Colon (tissue), 2 donors: ENCODE measurements at regions not wholly inside any gene's neighbourhood (a gene's known extent, or its start where the extent isn't known, plus 50 kb on each side); places are given as distances from the start of the nearest gene placed in this dataset.

Experiments used
- FAIRE-seq: peaks from 2 replicates; lab custom pipeline; 2012; peaks lifted over from hg19 to GRCh38; lab: Jason Lieb, UNC
- donor health status: control.
- donor health status: control.

DNA sequence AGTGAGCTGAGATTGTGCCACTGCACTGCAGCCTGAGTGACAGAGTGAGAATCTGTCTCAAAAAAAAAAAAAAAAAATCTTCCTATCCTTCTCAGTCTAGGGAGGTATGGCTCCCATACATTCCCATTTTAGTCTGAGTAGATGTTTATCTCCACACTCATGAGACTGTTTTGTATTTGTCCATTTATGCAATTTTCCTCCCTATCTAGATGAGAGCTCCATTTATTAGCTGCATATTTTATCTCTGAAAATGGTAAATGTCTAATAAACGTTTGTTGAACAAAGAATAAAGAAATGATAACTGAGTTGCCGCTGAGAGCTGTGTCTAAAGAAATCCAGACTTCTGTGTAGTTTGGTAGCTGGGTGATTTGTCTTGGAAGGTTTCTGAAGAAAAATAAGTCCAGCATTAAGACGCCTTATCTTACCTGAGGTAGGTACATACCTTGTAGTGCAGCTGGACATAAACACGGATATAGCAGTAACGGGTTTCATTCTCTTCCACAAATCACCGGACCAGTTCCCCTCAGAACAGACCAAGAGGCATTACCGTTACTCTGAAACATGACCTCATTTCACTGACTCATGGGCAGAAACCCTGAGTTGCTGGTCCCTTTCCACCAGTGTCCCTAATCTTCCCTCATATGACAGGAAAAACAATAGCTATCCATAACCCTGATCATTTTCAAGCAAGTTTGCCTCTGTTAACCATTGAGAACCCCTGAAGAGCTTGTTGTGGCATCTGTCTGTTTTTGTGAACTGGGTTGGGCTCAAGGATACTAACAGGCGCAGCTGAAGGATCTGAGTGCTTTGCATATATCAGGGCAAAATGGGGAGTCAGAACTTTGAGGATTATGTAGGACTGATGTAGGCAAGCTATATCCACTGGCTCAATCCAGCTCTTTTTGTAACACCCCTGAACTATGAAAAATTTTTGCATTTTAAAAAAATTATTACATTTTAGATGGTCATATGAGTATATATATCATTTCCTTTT lies 177.4 kb upstream of the XYLT1 start:
- FAIRE-seq = no peak

DNA sequence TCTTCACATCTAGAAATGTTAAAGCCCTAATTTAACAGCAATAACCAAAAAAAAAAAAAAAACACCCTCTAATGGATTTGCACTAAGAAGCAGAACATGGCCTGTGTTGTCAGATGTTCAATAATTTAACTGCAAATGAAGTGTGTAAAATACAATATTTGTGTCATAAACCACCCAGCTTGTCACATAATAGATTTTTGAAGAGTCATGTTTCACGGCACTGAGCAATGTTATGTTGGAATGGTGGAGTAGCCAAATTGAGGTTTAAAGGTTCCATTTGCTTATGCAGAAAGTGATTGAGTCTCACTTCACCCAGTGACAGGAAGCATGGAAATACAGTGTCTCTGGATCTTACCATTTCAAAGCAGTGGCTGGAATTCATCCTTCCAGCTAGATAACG lies 173.2 kb upstream of the XYLT1 start:
- FAIRE-seq = no peak

DNA sequence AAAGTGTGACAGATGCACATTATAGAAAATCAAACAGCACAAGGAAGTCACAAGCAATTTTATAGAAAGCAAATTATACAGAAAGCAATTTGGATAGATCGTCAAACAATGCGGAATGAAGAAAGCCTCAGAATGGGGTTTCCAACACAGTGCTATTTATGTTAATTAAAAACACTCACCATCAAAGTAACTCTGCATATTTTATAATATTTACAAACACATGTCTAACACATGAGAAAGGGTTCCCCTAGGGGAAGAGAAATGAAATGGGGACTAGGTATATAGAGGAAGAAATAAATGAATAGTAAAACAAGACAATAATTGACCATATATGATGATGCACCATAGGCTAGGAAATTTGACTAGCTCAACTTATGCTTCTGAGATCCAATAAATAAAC lies 171.2 kb upstream of the XYLT1 start:
- no peak for FAIRE-seq

DNA sequence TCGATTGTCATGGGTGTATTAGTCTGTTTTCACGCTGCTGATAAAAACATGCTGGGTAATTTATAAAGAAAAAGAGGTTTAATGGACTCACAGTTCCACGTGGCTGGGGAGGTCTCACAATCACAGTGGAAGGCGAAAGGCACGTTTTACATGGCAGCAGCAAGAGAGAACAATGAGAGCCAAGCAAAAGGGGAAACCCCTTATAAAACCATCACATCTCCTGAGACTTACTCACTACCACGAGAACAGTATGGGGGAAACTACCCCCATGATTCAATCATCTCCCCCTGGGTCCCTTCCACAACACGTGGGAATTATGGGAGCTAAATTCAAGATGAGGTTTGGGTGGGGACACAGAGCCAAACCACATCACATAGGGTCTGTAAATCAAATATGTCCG lies 167.4 kb upstream of the XYLT1 start:
- FAIRE-seq = no peak

DNA sequence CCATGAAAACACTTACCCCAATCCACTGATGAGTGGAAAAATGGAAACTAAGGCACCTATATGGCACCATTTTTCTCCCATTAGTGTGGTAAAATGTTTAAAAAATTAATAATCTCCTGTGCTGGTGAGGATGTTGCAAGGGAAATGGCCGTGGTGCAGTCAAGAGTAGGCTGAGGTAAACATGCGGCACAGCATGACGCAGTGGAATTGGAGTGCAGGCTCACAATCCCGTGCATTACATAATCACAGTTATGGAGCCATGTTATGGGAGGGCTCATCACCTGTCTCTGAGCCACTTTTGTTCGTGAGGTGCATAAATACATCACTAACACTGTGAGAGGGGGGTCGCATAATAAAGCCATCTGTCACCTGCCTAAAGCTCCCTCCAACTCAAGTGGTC lies 164.4 kb upstream of the XYLT1 start:
- FAIRE-seq = no peak

DNA sequence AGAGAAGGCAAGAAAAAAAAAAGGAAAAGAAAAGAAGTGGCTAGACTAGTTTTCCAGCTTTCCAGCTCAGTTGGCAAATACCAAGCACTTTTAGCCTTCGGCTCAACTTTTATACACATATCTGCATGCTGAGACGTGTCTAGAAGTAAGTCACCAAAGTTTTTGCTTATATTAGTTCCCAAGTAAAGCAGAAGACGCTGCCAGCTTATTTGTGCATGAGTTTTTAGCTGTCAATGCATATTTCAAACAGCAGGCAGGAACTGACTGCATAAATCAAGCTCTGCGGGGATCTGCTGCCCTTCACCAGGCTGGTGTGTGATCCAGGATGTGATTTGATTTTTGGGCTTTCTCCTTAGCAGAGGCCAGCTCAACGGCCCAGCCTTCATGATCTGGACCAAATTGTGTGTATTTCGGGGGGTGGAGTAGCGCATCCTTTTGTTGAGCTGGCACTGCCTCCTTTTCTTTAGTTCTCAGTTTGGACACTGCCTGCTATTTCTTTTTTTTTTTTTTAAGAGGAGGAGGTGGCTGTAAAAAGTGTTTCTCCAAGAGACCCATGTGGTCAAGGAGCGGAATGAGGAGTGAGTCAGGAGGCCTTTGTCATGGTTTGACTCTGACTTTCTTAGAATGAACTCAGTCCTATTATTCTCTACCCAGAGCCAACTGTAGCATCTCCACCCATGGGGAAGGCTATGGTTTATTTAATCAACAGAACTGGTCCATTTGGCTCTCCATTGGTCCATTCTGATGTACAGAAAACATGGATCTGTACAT lies 162.6 kb upstream of the XYLT1 start:
- no peak for FAIRE-seq

DNA sequence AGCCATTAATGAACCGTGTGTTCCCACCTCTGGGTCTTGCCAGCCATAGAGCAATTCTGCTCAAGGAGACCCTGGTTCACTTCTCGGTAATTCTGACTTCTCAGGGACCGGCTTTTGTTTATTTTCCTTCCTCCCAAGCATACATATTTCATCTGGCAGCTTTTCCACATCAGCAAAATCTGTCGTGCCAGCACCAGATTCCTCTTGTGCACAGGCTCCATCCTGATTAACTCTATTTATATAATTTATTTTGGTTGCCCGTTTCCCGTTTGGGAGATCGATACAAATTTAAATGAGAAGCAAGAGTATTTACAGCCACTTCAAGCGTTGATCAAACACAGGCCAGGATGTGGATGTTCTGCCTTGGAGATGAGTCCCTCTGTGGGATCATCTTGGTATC lies 161.9 kb upstream of the XYLT1 start:
- no peak for FAIRE-seq

DNA sequence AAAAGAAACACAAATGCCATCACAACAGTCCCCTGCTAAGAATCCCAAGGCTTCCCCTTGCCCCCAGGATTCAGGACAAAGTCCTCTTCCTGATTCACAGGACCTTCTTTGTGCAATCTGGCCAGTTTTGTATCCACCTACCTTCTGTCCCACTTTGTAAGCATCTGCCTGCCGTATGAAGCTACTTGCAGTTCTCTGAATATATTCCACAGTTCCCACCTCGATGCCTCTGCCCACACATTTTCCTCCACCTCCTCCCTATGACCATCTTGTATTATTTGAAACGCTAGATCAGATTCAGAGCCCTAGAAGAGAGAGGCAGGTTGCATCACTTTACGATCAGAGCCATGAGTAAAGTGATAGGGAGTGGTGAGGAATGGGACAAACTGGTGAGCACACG lies 159.2 kb upstream of the XYLT1 start:
- no peak for FAIRE-seq

DNA sequence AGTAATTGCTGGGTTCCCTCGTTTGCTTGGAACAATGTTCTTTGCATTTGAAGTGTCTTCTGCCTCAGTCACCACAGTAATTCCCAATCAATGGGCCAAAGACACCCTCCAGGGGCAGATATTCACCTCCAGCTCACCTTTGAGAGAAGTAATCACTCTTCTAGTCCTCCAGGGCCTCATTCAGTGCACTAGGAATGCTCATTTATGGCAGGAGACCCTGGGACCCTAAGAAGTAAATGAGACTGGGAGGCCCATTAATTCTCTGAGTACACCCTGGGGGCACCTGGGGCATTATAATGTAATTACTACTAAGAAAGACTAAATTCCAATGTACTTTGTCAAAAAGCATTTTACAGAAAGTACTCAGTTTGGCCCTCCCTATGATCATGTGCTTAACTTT lies 158.2 kb upstream of the XYLT1 start:
- no peak for FAIRE-seq

DNA sequence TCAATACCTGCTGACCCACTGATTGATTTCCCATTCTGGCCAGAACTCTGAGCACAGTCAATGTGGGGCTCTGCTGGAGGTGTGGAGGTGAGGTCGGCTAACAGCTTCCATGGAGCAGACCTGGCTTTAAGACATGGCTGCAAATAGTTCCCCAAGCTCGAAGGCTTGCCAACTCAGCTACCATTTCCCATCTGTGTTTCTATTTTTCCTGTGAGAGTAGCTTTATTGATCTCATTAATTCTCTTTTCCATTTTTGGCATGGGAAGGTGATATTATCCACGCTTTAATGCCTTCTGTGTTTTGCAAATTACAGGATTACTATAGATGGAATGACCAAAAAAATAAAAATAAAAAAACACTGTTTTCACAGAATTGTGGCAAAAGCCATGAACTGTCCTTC lies 151.6 kb upstream of the XYLT1 start:
- no peak for FAIRE-seq

DNA sequence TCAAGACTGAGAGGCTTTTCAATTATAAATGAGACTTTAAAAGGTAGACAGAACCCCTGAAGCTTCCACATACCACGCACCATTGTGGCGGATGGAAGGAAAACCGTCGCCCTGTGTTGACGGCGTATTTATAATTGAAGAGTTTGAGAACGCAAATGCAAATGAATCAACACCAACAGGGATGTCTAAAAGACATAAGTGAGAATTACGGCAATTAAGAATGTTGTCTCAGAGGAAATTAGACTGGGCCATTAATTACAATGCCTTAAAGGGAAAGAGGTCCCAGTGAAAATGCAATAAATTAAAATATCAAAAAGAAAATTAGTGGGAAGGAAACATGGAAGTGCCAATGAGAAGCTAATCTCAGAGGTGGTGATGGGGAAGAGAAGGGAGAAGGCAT lies 148.5 kb upstream of the XYLT1 start:
- no peak for FAIRE-seq

DNA sequence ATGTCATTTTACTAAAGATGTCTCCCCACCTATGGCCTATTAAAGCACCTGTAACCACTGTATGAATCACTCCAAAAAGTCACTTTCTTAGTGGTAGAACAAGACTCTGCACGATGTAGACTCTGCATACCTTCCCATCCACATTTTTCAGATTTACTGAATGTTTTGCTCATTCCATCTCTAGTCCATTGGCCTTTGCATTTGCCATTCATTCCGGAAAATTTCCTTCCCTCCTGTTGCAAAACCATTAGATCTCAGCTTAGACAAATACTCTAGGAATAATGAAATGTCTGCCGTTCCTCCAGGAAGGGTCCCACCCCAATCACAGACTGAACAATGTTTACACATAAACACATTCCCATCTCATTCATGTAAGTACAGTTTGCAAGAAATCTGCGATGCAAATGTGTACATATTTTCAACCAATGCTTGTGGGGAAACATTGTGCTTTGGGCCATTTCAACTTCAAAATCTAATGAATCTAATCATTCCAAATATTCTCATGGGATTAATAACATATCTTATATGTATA lies 146.3 kb upstream of the XYLT1 start:
- no peak for FAIRE-seq

DNA sequence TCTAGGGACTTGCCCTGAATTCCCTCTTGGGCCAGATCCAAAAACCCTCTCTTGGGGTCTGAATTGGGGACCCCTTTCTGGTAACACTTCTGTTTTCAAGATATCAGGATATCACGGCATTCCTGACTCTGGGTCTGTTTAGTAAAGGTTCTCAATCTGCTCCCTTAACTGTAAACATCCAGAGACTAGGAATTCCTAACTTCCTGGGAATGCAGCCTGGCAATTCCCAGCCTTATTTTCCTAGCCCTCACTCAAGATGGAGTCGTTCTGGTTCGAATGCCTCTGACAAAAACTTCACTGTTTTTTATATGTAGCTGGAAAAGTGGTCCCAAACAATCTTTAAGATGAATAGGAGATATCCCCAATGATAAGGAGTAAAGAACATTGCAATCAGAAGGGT lies 141.6 kb upstream of the XYLT1 start:
- no peak for FAIRE-seq

DNA sequence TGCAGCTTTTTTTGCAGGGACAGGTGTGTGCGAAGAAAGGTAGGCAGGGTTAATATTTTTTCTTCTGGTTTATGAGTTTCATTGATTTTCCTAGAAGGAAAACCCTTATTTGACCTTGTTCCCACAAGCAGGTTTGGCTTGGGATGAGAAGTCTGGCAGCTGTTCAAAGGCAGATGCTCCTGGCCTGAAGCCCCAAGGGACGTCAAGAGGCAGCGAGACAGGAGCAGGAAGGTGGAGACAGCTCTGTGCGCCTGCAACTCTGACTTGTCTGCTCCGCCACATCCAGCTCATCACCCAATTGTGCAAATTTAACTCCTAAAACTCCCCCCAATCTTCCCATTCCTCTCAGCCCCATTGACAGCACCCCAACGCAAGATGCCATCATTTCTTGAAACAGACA lies 136.8 kb upstream of the XYLT1 start:
- no peak for FAIRE-seq

DNA sequence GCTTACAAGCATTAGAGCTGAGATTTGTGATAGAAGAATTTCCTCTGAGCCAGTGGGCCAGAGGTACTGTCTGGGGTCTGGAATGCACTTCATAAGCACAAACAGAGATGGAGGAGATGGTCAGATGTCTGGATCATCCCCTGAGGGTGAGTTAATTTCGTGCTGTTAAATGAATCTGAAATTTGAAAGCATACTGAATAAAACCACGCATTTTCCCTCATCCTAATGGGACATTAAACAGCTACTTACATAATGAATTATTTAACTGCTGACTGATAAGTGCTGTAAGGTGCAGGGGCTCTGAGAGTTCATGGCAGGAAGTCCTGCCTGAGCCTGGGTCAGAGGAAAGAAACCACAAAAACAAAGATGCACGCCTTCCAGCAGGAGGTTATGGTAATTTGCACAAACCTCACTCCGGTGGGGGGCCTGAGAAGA lies 136.3 kb upstream of the XYLT1 start:
- no peak for FAIRE-seq

DNA sequence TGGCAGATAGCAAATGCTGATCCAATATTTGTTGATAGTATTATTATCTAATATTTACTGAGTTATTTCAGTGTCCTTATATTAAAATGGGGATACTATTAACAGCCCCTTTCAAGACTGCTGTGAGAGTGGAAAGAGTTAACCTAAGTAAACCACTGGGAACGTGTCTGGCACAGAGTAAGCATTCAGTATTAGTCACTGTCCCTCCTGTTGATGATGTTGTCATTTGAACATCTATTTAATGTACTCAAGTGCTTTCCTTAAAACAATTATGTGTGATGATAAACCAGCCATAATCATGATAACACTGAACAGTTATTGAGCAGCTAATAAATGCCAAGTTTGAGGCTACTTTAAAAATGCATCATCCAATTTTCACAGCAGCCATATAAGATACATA lies 135.7 kb upstream of the XYLT1 start:
- no peak for FAIRE-seq

DNA sequence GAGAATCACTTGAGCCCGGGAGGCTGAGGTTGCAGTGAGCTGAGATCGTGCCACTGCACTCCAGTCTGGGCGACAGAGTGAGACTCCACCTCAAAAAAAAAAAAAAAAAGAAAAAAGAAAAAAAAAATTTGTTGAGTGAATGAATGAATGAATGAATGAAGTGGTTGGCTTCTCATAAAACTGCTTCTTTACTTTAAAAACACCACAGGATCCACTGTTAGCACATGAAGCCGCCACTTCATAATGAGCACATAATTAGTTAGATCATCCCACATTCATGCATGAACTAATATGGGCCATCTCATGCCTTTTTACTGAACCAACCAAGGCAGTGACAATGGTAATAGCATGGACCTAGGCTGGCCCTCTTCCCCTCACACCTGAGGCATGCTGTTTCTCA lies 135.0 kb upstream of the XYLT1 start:
- FAIRE-seq = no peak

DNA sequence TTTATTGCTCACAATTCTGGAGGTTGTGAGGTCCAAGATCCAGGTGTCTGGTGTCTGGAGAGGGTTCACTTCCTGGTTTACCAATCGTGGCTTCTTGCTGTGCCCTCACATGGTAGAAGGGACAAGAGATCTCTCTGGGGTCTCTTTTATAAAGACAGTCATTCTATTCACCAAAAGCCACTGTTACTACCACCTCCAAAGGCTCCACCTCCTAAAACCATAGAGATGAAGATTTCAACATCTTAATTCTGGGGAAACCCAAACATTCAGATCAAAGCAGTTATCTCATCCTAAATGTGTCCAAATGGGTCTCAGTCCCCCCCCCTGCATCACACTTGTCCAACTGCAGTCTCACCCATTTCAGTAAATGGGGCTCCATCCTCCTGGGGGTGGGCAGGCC lies 132.9 kb upstream of the XYLT1 start:
- no peak for FAIRE-seq

DNA sequence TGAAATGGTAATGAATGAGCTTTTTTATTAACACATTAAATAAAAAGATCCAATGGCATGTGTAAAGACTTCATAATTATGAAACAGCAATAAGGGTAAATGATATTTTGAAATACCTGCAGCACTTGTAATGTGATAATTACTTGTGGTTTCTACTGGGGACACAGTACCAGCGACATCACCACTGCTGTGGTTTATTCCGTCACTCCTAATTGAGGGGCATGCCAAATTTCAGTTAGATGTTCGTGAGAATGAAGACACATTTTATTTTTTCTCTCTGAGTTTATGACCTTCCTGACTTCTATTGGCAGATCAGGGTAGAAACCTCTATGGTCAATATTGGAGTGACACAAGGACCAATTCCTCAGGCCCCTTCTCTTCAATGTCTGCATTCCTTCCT lies 131.9 kb upstream of the XYLT1 start:
- no peak for FAIRE-seq

DNA sequence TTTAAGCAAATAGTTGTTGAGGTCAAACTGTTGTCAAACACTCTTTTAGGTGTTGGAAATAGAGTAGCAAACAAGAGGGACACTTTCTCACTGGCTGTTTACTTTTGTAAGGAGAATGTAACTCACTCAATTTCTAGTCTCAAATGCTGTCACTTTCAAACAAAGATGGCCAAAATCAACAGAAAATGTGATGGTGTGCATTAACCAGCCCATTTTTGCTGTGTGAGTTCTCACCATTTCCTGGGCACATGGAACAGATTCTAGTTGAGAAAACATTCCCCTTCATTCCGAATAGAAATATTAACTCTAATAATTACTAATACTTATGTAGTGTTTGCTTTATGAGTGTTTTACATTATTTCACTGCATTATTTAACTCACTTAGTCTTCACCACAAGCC lies 128.2 kb upstream of the XYLT1 start:
- no peak for FAIRE-seq

DNA sequence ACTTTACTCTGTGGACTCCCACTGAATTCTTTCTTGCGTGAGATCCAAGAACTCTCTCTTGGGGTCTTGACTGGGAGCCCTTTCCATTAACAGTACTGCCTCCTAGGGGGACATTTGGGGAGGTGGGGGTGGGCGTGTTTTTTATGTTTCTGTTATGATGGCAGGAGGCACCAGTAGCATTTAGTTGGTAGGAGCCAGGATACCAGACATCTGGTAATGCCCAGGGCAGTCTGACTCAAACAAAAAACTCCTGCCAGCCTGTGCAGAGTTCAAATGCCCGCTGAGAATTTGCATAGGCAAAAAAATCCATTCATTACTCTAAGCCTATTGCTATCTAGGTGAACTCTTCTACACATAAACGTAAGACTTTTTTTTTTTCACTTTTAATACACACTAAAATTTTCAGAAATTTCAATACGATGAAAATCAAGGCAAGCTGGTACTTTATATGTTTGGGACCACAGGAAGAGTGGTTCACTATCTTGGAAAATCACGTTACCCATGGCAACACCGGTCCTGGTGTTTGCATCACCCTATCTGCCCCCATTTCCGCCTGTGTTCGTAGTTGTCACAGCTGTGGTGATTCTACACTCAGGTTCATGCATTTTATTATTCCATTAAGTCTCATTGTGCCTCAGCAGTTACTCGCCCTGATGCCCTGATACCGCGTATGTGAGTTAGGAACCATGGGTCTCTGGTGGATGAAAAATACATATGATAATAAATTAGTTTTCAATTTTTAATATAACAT lies 121.1 kb upstream of the XYLT1 start:
- FAIRE-seq = no peak
